ENCODE measurements at regions not wholly inside any gene's neighbourhood (a gene's known extent, or its start where the extent isn't known, plus 50 kb on each side); places are given as distances from the start of the nearest gene placed in this dataset.

DNA sequence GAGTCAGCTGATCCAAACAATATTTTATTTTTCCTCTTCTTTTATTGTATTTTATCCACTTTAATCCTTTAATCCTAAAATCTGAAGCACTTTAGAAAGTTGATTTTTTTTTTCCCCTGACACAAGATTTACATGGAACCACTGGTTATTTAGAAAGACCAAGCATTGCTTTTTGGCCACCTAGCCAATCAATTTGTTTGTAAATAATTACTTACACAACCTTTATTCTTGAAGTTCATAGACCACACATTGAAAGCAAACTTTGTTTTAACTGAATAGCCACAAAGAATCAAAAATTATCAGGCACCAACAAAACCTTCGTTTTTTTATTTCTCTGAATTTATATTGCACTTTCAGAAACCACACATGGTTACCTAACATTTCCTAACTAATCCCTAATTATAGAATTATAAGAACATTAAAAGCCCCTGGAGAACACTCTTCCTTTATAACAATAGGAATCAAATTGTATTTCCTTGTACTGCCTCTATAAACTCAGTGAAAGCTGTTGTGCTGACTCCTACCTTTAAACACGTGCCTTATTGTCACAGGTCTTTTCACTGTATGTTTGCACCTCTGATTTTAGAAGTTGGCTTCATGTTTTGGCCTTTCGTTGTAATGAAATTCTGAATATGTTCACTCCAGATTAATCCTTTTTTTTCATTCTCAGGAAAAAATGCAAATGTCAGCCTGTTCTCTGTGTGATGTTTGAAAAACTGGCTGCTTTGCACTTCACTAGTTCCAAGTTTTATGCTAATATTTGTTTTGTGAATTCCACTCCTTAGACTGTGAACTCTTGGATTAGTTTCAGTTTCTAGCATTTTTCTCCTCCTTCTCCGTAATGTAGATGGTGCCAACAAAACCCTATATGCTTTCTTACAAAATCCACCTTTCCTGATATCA is 1511.9 kb downstream of the REEP3 start:
- no peaks in the 10 kb centered on the region for H3K36me3 ChIP-seq
- no peaks in the 10 kb centered on the region for H3K27me3 ChIP-seq
- no peaks in the 10 kb centered on the region for H3K4me1 ChIP-seq (ENCODE audit: control insufficient read depth in 1 of 2, insufficient read depth in 1 of 2, low read depth in 1 of 2, low read length in 1 of 2)
- no peak overlapping the region for H3K4me3 ChIP-seq (ENCODE audit: low read depth in 1 of 2, low read length in 1 of 2)
- TF ChIP-seq, protein P1, sequence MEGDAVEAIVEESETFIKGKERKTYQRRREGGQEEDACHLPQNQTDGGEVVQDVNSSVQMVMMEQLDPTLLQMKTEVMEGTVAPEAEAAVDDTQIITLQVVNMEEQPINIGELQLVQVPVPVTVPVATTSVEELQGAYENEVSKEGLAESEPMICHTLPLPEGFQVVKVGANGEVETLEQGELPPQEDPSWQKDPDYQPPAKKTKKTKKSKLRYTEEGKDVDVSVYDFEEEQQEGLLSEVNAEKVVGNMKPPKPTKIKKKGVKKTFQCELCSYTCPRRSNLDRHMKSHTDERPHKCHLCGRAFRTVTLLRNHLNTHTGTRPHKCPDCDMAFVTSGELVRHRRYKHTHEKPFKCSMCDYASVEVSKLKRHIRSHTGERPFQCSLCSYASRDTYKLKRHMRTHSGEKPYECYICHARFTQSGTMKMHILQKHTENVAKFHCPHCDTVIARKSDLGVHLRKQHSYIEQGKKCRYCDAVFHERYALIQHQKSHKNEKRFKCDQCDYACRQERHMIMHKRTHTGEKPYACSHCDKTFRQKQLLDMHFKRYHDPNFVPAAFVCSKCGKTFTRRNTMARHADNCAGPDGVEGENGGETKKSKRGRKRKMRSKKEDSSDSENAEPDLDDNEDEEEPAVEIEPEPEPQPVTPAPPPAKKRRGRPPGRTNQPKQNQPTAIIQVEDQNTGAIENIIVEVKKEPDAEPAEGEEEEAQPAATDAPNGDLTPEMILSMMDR (IDR thresholded peaks at IDR 0.05): no peak
- no peaks in the 10 kb centered on the region for H3K9me3 ChIP-seq
- H3K27ac ChIP-seq: no peak overlapping the region

DNA sequence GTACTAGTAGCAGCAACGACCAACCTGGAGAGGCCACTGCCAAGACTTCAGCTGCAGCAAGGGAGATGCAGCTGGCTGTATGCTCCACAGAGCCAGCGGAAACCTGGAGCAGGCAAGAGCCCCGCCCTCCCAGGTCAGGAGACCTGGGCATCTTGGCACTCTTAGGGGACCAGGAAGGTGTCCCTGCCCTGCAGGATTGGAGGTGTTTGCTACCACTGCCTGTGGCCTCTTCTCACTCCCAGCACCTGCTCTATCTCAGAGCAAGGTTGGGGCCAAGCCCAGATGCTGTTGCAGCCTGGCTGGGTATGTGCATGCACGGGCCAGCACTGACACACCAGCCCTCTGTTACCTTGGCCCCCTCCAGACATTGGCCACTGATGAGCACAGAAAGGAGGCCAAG is 1512.8 kb downstream of the REEP3 start:
- Histone ChIP-seq H3K27me3 (no peaks in the 10 kb centered on the region), H3K4me1 (ENCODE audit: control insufficient read depth in 1 of 2, insufficient read depth in 1 of 2, low read depth in 1 of 2, low read length in 1 of 2) (no peaks in the 10 kb centered on the region), H3K27ac (no peak overlapping the region), H3K36me3 (no peaks in the 10 kb centered on the region), H3K9me3 (no peaks in the 10 kb centered on the region), H3K4me3 (ENCODE audit: low read depth in 1 of 2, low read length in 1 of 2) (no peak overlapping the region)
- TF ChIP-seq, protein P1 (IDR thresholded peaks at IDR 0.05): no peak

DNA sequence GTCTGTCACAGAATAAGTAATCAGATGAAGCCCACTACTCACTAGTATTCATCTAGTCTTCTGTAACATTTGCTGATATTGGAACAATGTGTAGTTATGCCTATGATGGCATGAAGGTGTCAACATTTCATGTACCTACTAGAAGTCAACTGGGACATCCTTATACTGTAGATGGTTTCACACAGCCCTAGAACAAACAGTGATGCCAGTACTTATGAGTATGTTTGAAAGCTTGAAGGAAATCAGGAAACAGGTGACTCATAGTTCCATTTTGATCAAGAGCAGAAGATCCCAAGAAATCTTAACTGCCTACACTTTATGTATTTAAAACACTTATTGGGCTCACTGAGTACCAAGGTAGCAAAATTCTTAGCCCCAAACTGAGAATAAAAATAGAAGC is 1519.6 kb downstream of the REEP3 start:
- Histone ChIP-seq H3K27ac (no peak overlapping the region), H3K36me3 (no peaks in the 10 kb centered on the region), H3K9me3 (no peaks in the 10 kb centered on the region), H3K4me1 (ENCODE audit: control insufficient read depth in 1 of 2, insufficient read depth in 1 of 2, low read depth in 1 of 2, low read length in 1 of 2) (no peaks in the 10 kb centered on the region), H3K4me3 (ENCODE audit: low read depth in 1 of 2, low read length in 1 of 2) (no peak overlapping the region), H3K27me3 (no peaks in the 10 kb centered on the region)
- TF ChIP-seq, protein P1 (IDR thresholded peaks at IDR 0.05): no peak

DNA sequence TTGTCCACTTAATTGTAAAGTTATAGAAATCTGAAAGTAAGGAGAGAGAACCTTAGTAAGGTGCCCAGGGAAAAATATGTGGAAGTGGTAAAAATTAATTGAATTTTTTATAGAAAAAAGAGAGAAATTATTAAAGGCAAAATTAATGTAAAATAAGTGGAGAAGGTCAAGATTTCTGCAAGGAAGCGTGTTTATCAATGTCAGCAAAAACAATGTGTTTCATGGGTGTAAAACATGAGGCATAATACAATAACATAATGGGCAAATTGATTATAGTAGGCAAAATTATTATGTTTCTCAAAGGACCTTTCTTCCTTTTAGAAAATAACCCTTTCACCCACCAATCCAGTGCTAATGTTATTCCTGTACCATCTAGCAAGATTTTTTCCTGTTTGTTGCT is 1520.1 kb downstream of the REEP3 start:
- TF ChIP-seq, protein P1 (IDR thresholded peaks at IDR 0.05): no peak

DNA sequence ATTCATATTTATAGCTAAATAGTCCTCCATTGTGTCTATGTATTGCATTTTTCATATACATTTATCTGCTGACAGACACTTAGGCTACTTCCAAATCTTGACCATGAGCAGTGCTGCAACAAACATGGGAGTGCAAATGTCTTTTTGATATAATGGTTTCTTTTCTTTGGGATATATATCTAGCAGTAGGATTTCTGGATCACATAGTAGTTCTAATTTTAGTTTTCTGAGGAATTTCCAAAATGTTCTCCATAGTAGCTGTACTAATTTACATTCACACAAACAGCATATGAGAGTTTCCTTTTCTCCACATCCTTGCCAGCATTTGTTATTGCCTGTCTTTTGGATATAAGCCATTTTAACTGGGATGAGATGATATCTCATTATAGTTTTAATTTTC is 1521.3 kb downstream of the REEP3 start:
- Histone ChIP-seq H3K27ac (no peak overlapping the region), H3K36me3 (no peaks in the 10 kb centered on the region), H3K4me3 (ENCODE audit: low read depth in 1 of 2, low read length in 1 of 2) (no peak overlapping the region), H3K4me1 (ENCODE audit: control insufficient read depth in 1 of 2, insufficient read depth in 1 of 2, low read depth in 1 of 2, low read length in 1 of 2) (no peaks in the 10 kb centered on the region), H3K9me3 (no peaks in the 10 kb centered on the region), H3K27me3 (no peaks in the 10 kb centered on the region)
- TF ChIP-seq, protein P1 (IDR thresholded peaks at IDR 0.05): no peak

More for the DNA sequence above, 1520.1 kb downstream of the REEP3 start:
- H3K27ac ChIP-seq: no peak overlapping the region
- no peaks in the 10 kb centered on the region for H3K9me3 ChIP-seq
- H3K27me3 ChIP-seq: no peaks in the 10 kb centered on the region
- no peaks in the 10 kb centered on the region for H3K36me3 ChIP-seq
- no peak overlapping the region for H3K4me3 ChIP-seq (ENCODE audit: low read depth in 1 of 2, low read length in 1 of 2)
- H3K4me1 ChIP-seq (ENCODE audit: control insufficient read depth in 1 of 2, insufficient read depth in 1 of 2, low read depth in 1 of 2, low read length in 1 of 2): no peaks in the 10 kb centered on the region
